Activated naive CD4-positive, alpha-beta T cell treated with anti-CD3 and anti-CD28 coated beads, Interleukin-2, amount 10 ng/mL, durations not matched to agents 7 days and 5 days (primary cell): ENCODE measurements at regions not wholly inside any gene's neighbourhood (a gene's known extent, or its start where the extent isn't known, plus 50 kb on each side); places are given as distances from the start of the nearest gene placed in this dataset.
"Not testable (repeated sequence)": the region's sequence is repeated elsewhere in the genome, so short reads cannot be mapped to it uniquely, and the experiment has no call there.

Experiments
- CTCF ChIA-PET: fragments of 350-600 bp; sonication (Branson Sonifier 250); formaldehyde crosslinking; loops from one replicate; lab custom pipeline; 2021; ENCODE audit warnings: antibody characterized with exemption; lab: Charles Lee
- DNase-seq: peaks from one replicate; pipeline ENCODE4 v3.0.0-alpha.2; 2020
- H3K27ac Mint-ChIP-seq: one replicate; pipeline ENCODE4 v1.8.0; 2021; ENCODE audit warnings: mild to moderate bottlenecking, moderate library complexity, mixed read lengths
- H3K27me3 Mint-ChIP-seq: one replicate; pipeline ENCODE4 v1.8.0; 2021; ENCODE audit warnings: mild to moderate bottlenecking, mixed read lengths
- H3K36me3 Mint-ChIP-seq: one replicate; pipeline ENCODE4 v1.8.0; 2021; ENCODE audit warnings: mixed read lengths
- H3K4me1 Mint-ChIP-seq: one replicate; pipeline ENCODE4 v1.8.0; 2021; ENCODE audit warnings: mixed read lengths
- H3K4me3 Mint-ChIP-seq: one replicate; pipeline ENCODE4 v1.8.0; 2021; ENCODE audit warnings: mild to moderate bottlenecking, moderate library complexity, mixed read lengths
- H3K9me3 Mint-ChIP-seq: one replicate; pipeline ENCODE4 v1.8.0; 2021; ENCODE audit warnings: mixed read lengths

GRCh38 chr21:16199539-16199938 is 469.8 kb downstream of the USP25 start:
- Mint-ChIP-seq H3K36me3 (no peaks in the 10 kb centered on the region), H3K27ac (no peak overlapping the region), H3K27me3 (peaks cover 5% of the 10 kb centered on the region), H3K9me3 (no peaks in the 10 kb centered on the region), H3K4me3 (no peak overlapping the region), H3K4me1 (peaks cover 8% of the 10 kb centered on the region)
- CTCF ChIA-PET = no interaction called here
- no peak for DNase-seq

DNA sequence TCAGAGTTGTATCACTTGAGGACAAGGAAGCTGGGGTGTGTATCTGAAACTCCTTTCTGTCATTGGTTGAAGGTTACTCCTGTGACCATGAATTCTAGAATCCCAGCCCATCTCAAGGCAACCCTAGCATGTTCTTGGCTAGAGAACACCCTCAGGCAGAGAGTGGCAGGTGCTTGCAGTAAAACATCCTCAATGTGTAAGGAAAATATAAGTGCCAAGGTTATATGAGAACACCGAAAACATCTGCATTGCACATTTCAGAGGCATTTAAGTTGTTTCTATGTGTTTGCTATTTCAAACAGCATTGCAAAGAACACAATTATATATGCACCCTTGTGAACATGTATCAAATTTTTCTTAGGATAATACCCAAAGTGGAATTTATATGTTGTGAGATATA is 471.9 kb downstream of the USP25 start:
- Mint-ChIP-seq H3K9me3 (no peaks in the 10 kb centered on the region), H3K4me1 (peaks cover 8% of the 10 kb centered on the region), H3K36me3 (no peaks in the 10 kb centered on the region), H3K27me3 (no peaks in the 10 kb centered on the region), H3K4me3 (no peak overlapping the region), H3K27ac (no peak overlapping the region)
- CTCF ChIA-PET = no interaction called here
- no peak for DNase-seq

DNA sequence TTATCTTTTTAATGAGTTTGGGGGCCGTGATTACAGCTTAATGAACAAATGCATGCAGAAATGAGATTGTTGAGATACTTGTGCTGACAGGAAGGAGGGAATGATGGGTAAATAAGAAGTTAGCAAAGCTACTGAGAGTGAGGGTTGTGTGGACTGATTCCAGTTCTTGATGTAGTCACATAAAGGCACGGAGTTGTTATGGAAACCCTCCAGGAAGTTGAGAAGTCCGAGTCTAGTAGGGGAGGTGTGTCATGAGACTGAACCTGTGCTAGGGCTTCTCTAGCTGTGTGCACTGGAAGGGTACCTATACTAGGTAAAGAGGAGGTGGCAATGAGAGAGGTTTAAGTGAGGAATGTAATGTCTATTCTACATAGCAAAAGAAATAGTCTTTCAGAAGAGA is 475.7 kb downstream of the USP25 start:
- H3K4me3 Mint-ChIP-seq = no peak overlapping the region
- H3K27me3 Mint-ChIP-seq = no peaks in the 10 kb centered on the region
- no peak for DNase-seq
- CTCF ChIA-PET = interaction anchor here (0.9 kb wide), 1 partner anchor 10 kb away, joined by 3 read pairs; no protein-coding TSS in a partner anchor
- H3K4me1 Mint-ChIP-seq = no peaks in the 10 kb centered on the region
- H3K36me3 Mint-ChIP-seq = no peaks in the 10 kb centered on the region
- no peaks in the 10 kb centered on the region for H3K9me3 Mint-ChIP-seq
- no peak overlapping the region for H3K27ac Mint-ChIP-seq

DNA sequence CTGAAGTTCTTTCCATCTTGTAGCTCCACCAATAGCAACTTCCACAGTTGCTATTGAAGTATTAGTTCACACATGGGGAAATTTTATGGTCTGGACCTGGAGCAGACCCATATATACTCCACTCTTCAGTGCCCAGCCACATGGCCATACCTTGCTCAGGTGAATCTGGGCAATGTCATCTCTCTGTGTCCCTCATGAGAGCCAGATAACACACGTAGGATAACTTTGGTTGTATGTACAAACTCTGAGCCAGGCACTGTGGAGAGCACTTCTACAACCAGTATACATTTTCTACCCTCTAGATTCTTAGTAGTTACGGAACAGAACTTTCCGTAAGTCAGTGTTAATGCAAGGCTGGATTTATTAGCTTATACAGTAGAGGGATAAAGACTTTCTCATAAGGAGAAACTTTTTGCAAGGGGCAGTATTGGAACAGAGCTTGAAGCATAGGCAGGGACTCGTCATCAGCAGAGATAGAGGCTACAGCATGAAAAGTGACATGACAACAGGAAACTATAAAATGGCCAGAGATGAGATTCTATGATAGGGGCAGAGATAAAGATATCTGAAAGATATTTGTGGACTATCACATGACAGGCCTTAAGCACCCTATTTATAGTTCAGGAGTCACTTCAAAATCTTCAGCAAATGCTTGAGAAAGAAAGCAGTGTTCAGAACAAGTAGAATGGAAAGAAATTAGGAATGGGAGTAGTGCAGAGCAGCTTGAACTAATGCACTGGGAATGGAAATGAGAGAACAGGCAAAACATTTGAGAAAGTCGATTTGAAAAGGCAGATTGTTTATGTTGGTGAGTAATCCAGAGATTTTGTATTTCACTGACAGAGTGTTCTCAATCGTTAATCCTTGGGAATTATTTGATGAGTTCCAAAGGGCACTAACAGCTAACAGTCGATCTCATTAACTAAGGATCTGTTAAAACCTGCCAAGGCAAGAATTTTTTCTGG is 481.8 kb downstream of the USP25 start:
- Mint-ChIP-seq H3K27me3 (no peaks in the 10 kb centered on the region), H3K9me3 (no peaks in the 10 kb centered on the region), H3K4me1 (no peaks in the 10 kb centered on the region), H3K36me3 (no peaks in the 10 kb centered on the region), H3K4me3 (no peak overlapping the region), H3K27ac (no peak overlapping the region)
- CTCF ChIA-PET = no interaction called here
- DNase-seq = no peak

DNA sequence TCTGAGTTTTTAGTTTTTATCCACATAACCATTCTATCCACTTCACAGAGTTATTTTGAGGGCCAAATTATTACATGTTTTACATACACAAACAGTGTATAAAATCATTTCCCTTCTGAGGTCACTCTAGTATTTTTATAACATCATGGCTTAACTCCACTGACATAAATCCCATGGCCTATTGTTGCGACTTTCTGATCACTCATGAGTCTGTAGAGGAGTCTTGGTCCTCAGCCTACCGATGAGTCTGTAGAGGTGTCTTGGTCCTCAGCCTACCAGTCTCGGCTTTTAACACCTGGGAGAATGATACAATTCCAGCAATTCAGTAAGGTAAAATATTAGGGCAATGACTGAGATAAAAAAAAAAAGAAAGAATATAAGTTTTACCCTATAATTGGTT is 483.7 kb downstream of the USP25 start:
- Mint-ChIP-seq H3K36me3 (no peaks in the 10 kb centered on the region), H3K4me1 (no peaks in the 10 kb centered on the region), H3K9me3 (no peaks in the 10 kb centered on the region), H3K27ac (no peak overlapping the region), H3K4me3 (no peak overlapping the region), H3K27me3 (no peaks in the 10 kb centered on the region)
- no peak for DNase-seq
- CTCF ChIA-PET = no interaction called here

DNA sequence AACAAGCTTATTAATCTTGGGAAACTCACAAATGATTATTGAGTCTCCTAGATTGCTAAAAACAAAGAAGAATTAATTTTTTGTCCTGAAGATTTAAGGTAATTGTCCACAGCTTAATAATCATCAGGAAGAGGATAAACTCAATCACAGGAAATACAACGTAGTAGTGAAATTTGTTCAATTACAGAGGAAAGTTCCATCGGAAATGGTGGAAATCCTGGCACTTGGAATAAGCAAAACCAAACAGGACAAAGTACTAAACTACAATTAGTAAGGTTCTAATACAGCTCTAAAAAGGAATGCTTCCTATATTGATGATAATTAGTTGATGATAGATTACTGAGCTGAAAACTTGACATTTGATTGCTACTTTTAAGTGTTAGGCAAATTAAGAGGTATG is 485.4 kb downstream of the USP25 start:
- no peaks in the 10 kb centered on the region for H3K4me1 Mint-ChIP-seq
- CTCF ChIA-PET = no interaction called here

DNA sequence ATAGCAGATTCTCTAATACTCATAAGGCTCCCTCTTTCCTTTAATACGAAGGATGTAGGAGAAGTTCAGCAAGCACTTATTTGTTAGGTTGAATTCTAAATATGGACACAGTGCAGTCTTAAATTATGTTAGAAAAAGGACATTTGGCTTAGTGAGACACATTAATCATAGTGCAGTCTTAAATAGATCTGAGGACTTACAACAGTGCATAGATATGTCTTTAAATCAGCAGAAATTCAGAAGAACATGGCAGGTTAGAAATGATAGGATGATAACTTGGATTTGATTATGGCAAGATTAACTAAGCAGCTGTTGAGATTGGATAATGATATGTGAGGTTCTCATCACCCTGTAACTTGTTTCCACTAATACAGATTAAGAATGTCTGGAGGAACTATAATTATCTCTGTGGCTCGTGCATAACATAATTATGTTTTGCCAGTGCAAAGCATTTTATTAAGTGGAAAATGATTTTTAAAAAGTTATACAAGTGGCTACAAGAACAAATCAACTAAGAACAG is 485.9 kb downstream of the USP25 start:
- H3K9me3 Mint-ChIP-seq = no peaks in the 10 kb centered on the region
- no peaks in the 10 kb centered on the region for H3K4me1 Mint-ChIP-seq
- CTCF ChIA-PET = no interaction called here
- H3K36me3 Mint-ChIP-seq = no peaks in the 10 kb centered on the region
- H3K27me3 Mint-ChIP-seq = no peaks in the 10 kb centered on the region
- no peak for DNase-seq
- no peak overlapping the region for H3K4me3 Mint-ChIP-seq
- no peak overlapping the region for H3K27ac Mint-ChIP-seq

More for the DNA sequence above, 485.4 kb downstream of the USP25 start:
- Mint-ChIP-seq H3K36me3 (no peaks in the 10 kb centered on the region), H3K27me3 (no peaks in the 10 kb centered on the region), H3K27ac (no peak overlapping the region), H3K4me3 (no peak overlapping the region), H3K9me3 (no peaks in the 10 kb centered on the region)
- no peak for DNase-seq

DNA sequence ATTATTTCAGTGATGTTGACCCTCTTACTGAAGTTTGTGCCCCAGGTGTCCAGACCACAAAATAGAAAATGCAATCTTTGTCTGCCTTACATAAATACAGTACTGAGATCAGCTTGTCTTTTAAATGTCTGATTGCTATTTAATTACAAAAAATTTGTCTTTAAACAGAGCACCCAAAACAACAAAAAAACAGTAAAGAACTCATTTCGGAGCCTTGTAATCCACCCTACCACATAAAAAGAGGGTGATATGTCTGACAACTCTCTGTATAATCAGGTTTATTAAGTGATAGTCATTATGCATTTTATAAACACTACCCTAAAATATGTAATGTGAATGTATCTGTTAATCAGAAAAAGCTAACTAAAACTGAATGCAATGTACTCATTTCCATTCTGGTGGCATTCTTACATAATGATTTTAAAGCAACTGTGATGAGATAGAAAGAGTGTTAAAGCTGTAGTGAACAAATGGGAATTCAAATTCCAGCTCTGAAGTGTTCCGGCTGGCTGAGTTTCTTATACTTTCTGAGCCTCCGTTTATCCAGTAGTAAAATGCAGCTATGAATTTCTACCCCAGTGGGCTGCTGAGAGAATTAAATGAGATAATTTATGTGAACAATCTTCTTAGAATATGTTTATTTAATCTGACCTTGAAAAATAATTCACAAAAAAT is 486.6 kb downstream of the USP25 start:
- no peak for DNase-seq
- CTCF ChIA-PET = no interaction called here
- H3K27ac Mint-ChIP-seq = no peak overlapping the region
- H3K4me3 Mint-ChIP-seq = no peak overlapping the region
- H3K9me3 Mint-ChIP-seq = no peaks in the 10 kb centered on the region
- H3K27me3 Mint-ChIP-seq = no peaks in the 10 kb centered on the region
- H3K4me1 Mint-ChIP-seq = no peaks in the 10 kb centered on the region
- no peaks in the 10 kb centered on the region for H3K36me3 Mint-ChIP-seq

GRCh38 chr21:16218682-16219343 is 489.0 kb downstream of the USP25 start:
- Mint-ChIP-seq H3K27me3 (no peaks in the 10 kb centered on the region), H3K36me3 (no peaks in the 10 kb centered on the region), H3K4me1 (no peaks in the 10 kb centered on the region), H3K27ac (no peak overlapping the region), H3K9me3 (no peaks in the 10 kb centered on the region), H3K4me3 (no peak overlapping the region)
- no peak for DNase-seq
- CTCF ChIA-PET = interaction anchor here (0.5 kb wide), 1 partner anchor 1005 kb away, joined by 3 read pairs; no protein-coding TSS in a partner anchor

GRCh38 chr21:16224756-16225155 is 495.0 kb downstream of the USP25 start:
- H3K9me3 Mint-ChIP-seq, CTCF ChIA-PET, H3K36me3 Mint-ChIP-seq, H3K4me1 Mint-ChIP-seq, DNase-seq, H3K27ac Mint-ChIP-seq, H3K4me3 Mint-ChIP-seq, H3K27me3 Mint-ChIP-seq: not testable (repeated sequence)

DNA sequence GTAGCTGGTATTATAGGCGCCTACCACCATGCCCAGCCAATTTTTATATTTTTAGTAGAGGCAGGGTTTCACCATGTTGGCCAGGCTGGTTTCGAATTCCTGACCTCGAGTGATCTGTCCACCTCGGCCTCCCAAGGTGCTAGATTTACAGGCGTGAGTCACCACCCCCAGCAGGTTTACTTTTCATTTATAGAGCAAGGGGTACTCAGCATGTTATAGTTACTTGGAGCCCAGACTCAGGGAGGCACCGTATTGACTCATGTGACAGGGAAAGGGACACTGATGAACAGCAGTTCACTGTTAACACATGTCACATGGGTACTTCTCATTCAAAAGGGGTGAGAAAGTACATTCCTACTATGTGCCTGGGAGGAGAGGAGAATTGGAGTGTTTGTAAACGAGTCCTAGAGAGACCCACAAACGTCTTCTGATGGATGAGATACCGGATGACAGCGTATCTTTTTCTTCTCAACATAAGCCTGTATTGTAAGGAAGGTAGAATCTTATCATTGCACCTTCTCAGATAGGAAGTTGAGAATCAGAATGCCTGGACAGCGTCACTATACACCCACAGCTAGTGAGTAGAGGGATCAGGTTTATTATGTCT is 510.0 kb downstream of the USP25 start:
- Mint-ChIP-seq H3K27ac (no peak overlapping the region), H3K9me3 (no peaks in the 10 kb centered on the region), H3K36me3 (no peaks in the 10 kb centered on the region), H3K4me3 (no peak overlapping the region), H3K4me1 (no peaks in the 10 kb centered on the region), H3K27me3 (no peaks in the 10 kb centered on the region)
- CTCF ChIA-PET = no interaction called here
- peak; percentile 18 for DNase-seq

- DNase-seq = no peak
- H3K9me3 Mint-ChIP-seq = no peaks in the 10 kb centered on the region
- CTCF ChIA-PET = no interaction called here
- no peaks in the 10 kb centered on the region for H3K27me3 Mint-ChIP-seq
- H3K4me1 Mint-ChIP-seq = no peaks in the 10 kb centered on the region
- H3K4me3 Mint-ChIP-seq = no peak overlapping the region
- no peak overlapping the region for H3K27ac Mint-ChIP-seq
- no peaks in the 10 kb centered on the region for H3K36me3 Mint-ChIP-seq
Observed at GRCh38 chr21:16241016-16241415, 511.2 kb downstream of the USP25 start.

DNA sequence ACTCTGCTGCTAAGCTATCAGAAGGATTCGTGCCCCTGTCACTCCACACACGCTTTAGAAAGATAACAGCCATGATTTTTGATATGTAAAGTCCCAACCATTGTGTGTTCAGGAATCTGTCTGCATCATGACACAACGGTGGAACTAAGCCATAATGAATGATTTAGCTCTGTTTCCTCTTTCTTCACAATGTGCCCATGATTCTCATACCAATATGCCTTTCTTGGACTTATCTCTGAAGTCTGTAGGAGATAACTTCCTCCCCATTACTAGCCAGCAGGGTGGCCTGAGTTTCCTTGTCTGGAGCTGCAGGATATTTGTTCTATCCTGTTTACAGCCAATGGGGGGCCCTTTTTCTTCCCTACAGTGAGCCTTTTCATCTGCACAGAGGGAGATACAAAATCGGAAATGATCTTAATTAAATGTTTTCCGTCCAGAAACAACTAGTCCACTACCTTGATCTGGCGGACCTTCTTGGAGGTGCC is 511.7 kb downstream of the USP25 start:
- Mint-ChIP-seq H3K4me1 (no peaks in the 10 kb centered on the region), H3K27ac (no peak overlapping the region), H3K36me3 (no peaks in the 10 kb centered on the region), H3K27me3 (no peaks in the 10 kb centered on the region), H3K9me3 (no peaks in the 10 kb centered on the region), H3K4me3 (no peak overlapping the region)
- CTCF ChIA-PET = no interaction called here
- DNase-seq = no peak

GRCh38 chr21:16243396-16243795 is 513.6 kb downstream of the USP25 start:
- no peaks in the 10 kb centered on the region for H3K36me3 Mint-ChIP-seq
- H3K4me3 Mint-ChIP-seq = no peak overlapping the region
- DNase-seq = no peak
- H3K27me3 Mint-ChIP-seq = no peaks in the 10 kb centered on the region
- no peaks in the 10 kb centered on the region for H3K9me3 Mint-ChIP-seq
- CTCF ChIA-PET = no interaction called here
- H3K27ac Mint-ChIP-seq = no peak overlapping the region
- no peaks in the 10 kb centered on the region for H3K4me1 Mint-ChIP-seq
